Panc1 (cell line): ENCODE measurements at regions not wholly inside any gene's neighbourhood (a gene's known extent, or its start where the extent isn't known, plus 50 kb on each side); places are given as distances from the start of the nearest gene placed in this dataset.

Experiments used
- ATAC-seq: fragments of 200-7000 bp; cut with Tn5 transposase; 2 replicates; pipeline ENCODE4 v1.9.1; 2020; ENCODE audit warnings: mild to moderate bottlenecking, moderate library complexity
- BruUV-seq: library from RNA; stranded (reverse); fragments of 400-500 nt; replicated peaks from 2 replicates; lab custom pipeline; 2021; lab: Mats Ljungman, UMichigan
- CTCF ChIA-PET: fragments of 300-600 bp; sonication (Branson Sonifier 250); formaldehyde crosslinking; loops from one replicate; lab custom pipeline; 2022; ENCODE audit warnings: antibody characterized with exemption; lab: Charles Lee
- POLR2A ChIA-PET: fragments of 300-600 bp; sonication (Branson Sonifier 250); formaldehyde crosslinking; loops from one replicate; lab custom pipeline; 2022; ENCODE audit warnings: antibody characterized with exemption; lab: Charles Lee
- DNase-seq: peaks from one replicate; pipeline ENCODE4 v3.0.0-alpha.2; 2010; ENCODE audit warnings: low read depth, low spot score
- H3K27ac ChIP-seq: 2 replicates; pipeline ENCODE4 v1.5.1; 2011; ENCODE audit warnings: mild to moderate bottlenecking, low read length, inconsistent platforms
- H3K27me3 ChIP-seq: fragments of 200-500 bp; sonication (Bioruptor generic); 2 replicates; pipeline ENCODE4 v1.6.0; 2014; ENCODE audit warnings: low read length, inconsistent platforms; ENCODE audit not compliant: control insufficient read depth, insufficient read depth
- H3K36me3 ChIP-seq: fragments of 200-500 bp; sonication (Bioruptor generic); 2 replicates; pipeline ENCODE4 v1.5.1; 2014; ENCODE audit warnings: inconsistent platforms, mild to moderate bottlenecking, low read length, moderate library complexity; ENCODE audit not compliant: control insufficient read depth, insufficient read depth
- H3K4me1 ChIP-seq: 2 replicates; pipeline ENCODE4 v1.5.1; 2011; ENCODE audit warnings: inconsistent platforms, mild to moderate bottlenecking, low read length, moderate library complexity; ENCODE audit not compliant: control insufficient read depth, insufficient read depth
- H3K4me3 ChIP-seq, 2 experiments: 2 replicates each; pipeline ENCODE4 v1.5.1; 2011 to 2012; ENCODE audit warnings: low read depth in 2 of 2, low read length in 2 of 2, mild to moderate bottlenecking in 2 of 2, inconsistent platforms in 1 of 2, moderate library complexity in 1 of 2
- H3K9me3 ChIP-seq: fragments of 200-500 bp; sonication (Bioruptor generic); 2 replicates; pipeline ENCODE4 v1.5.1; 2014; ENCODE audit warnings: low read depth, mild to moderate bottlenecking, inconsistent platforms, low read length, moderate library complexity; ENCODE audit not compliant: control insufficient read depth, insufficient read depth
- POLR2AphosphoS5 ChIP-seq: IDR thresholded peaks from 2 replicates; pipeline ENCODE4 v1.6.1; 2012; ENCODE audit warnings: mild to moderate bottlenecking, low read depth, low read length, moderate library complexity
- SIN3A ChIP-seq: IDR thresholded peaks from 2 replicates; pipeline ENCODE4 v1.6.1; 2012; ENCODE audit warnings: low read depth, mild to moderate bottlenecking, low read length, moderate library complexity, borderline replicate concordance; ENCODE audit not compliant: insufficient read depth
- TCF7L2 ChIP-seq: IDR thresholded peaks from 2 replicates; pipeline ENCODE4 v1.6.1; 2011; ENCODE audit warnings: mild to moderate bottlenecking, low read depth, low read length, inconsistent platforms
- in situ Hi-C: cut with HindIII; loops from 2 replicates; pipeline ENCODE4 v1.10.0; 2016; ENCODE audit warnings: low sequenced_read_pairs, low pct_unique_long_range_greater_than_20kb
- intact Hi-C: fragments of 100-400 bp; cut with micrococcal nuclease; formaldehyde crosslinking; loops from one replicate; pipeline ENCODE4 v1.10.0; 2022; ENCODE audit not compliant: unreplicated experiment
- TF ChIP-seq, protein P1 (sequence below), 2 experiments: IDR thresholded peaks; 2 replicates each; pipeline ENCODE4 v1.6.1; 2011 to 2012; ENCODE audit warnings: low read depth in 2 of 2, control low read depth in 1 of 2, low read length in 1 of 2, mild to moderate bottlenecking in 1 of 2, moderate library complexity in 1 of 2; ENCODE audit not compliant: insufficient read depth in 1 of 2
- TF ChIP-seq, protein P2 (sequence below): fragments of 450-650 bp; IDR thresholded peaks from 2 replicates; pipeline ENCODE4 v1.5.1; 2017; ENCODE audit warnings: mild to moderate bottlenecking

DNA sequence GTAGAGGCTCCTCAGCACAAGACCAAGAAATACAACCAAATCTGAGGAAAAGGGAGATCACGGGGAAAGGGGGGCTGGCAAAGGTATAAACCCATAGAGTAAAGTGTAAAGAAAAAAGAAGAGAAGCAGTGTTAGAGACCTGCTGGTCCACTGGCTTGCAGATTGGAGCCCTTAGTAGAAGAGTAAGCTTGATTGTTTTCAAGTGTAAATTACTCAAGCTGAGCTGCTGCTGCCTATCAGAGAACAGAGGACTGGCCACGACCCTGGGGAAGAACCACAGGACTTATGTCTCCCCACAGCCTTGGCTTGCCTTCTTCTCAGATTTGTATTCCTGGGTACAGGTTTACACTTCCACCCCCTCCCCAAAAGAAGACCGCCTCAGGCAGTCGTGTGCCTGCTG is 294.2 kb downstream of the LMX1A start:
- DNase-seq (no peak), ATAC-seq (no peak)
- Histone ChIP-seq H3K27ac (no peak overlapping the region), H3K4me3 (no peak overlapping the region), H3K27me3 (no peaks in the 10 kb centered on the region), H3K4me1 (no peaks in the 10 kb centered on the region), H3K36me3 (no peaks in the 10 kb centered on the region), H3K9me3 (no peaks in the 10 kb centered on the region)
- POLR2A ChIA-PET, result no interaction called here
- CTCF ChIA-PET, result no interaction called here
- no peak for TF ChIP-seq TCF7L2
- TF ChIP-seq SIN3A, result no peak
- TF ChIP-seq, protein P1, sequence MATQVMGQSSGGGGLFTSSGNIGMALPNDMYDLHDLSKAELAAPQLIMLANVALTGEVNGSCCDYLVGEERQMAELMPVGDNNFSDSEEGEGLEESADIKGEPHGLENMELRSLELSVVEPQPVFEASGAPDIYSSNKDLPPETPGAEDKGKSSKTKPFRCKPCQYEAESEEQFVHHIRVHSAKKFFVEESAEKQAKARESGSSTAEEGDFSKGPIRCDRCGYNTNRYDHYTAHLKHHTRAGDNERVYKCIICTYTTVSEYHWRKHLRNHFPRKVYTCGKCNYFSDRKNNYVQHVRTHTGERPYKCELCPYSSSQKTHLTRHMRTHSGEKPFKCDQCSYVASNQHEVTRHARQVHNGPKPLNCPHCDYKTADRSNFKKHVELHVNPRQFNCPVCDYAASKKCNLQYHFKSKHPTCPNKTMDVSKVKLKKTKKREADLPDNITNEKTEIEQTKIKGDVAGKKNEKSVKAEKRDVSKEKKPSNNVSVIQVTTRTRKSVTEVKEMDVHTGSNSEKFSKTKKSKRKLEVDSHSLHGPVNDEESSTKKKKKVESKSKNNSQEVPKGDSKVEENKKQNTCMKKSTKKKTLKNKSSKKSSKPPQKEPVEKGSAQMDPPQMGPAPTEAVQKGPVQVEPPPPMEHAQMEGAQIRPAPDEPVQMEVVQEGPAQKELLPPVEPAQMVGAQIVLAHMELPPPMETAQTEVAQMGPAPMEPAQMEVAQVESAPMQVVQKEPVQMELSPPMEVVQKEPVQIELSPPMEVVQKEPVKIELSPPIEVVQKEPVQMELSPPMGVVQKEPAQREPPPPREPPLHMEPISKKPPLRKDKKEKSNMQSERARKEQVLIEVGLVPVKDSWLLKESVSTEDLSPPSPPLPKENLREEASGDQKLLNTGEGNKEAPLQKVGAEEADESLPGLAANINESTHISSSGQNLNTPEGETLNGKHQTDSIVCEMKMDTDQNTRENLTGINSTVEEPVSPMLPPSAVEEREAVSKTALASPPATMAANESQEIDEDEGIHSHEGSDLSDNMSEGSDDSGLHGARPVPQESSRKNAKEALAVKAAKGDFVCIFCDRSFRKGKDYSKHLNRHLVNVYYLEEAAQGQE (IDR thresholded peaks at IDR 0.05; ENCODE audit: insufficient read depth in 1 of 2, low read depth in 2 of 2, low read length in 1 of 2), result no peak
- TF ChIP-seq POLR2AphosphoS5, result no peak
- TF ChIP-seq, protein P2, sequence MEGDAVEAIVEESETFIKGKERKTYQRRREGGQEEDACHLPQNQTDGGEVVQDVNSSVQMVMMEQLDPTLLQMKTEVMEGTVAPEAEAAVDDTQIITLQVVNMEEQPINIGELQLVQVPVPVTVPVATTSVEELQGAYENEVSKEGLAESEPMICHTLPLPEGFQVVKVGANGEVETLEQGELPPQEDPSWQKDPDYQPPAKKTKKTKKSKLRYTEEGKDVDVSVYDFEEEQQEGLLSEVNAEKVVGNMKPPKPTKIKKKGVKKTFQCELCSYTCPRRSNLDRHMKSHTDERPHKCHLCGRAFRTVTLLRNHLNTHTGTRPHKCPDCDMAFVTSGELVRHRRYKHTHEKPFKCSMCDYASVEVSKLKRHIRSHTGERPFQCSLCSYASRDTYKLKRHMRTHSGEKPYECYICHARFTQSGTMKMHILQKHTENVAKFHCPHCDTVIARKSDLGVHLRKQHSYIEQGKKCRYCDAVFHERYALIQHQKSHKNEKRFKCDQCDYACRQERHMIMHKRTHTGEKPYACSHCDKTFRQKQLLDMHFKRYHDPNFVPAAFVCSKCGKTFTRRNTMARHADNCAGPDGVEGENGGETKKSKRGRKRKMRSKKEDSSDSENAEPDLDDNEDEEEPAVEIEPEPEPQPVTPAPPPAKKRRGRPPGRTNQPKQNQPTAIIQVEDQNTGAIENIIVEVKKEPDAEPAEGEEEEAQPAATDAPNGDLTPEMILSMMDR, result no peak
- in situ Hi-C loops (no loop called here), intact Hi-C loops (no loop called here)
- no TSS peak for BruUV-seq

DNA sequence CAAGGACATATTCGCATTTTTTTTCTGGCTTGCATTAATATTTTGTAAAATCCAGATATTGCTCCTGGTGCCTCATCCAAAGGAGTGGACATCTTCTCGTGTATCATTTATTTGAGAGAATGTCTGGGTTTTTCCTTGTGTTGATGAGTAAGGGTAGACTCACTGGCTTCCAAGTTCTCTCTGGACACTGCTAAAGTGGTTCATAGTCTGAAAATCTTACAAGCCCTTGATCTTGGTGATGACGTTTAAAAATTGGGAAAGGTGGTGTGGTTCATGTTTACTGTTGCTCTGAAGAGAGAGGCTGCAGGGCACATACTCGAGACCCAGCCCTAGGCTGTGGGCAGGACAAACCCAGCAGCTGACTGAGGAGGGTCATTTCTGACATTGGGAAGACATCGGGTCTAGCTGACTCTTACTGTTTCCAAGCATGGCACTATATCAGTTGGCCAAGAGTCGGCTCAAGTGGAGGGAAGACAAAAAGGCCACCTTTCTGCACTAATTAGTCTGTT is 296.2 kb downstream of the LMX1A start:
- BruUV-seq, result no TSS peak
- DNase-seq (no peak), ATAC-seq (no peak)
- Histone ChIP-seq H3K27ac (no peak overlapping the region), H3K4me3 (no peak overlapping the region), H3K9me3 (no peaks in the 10 kb centered on the region), H3K4me1 (no peaks in the 10 kb centered on the region), H3K27me3 (no peaks in the 10 kb centered on the region), H3K36me3 (no peaks in the 10 kb centered on the region)
- in situ Hi-C loops, result no loop called here
- TF ChIP-seq, protein P2, result no peak
- TF ChIP-seq TCF7L2 (no peak), POLR2AphosphoS5 (no peak), SIN3A (no peak)
- TF ChIP-seq, protein P1 (IDR thresholded peaks at IDR 0.05; ENCODE audit: insufficient read depth in 1 of 2, low read depth in 2 of 2, low read length in 1 of 2), result no peak
- intact Hi-C loops, result no loop called here
- CTCF ChIA-PET, result no interaction called here
- POLR2A ChIA-PET, result no interaction called here
